ENCODE measurements at regions not wholly inside any gene's neighbourhood (a gene's known extent, or its start where the extent isn't known, plus 50 kb on each side); places are given as distances from the start of the nearest gene placed in this dataset.

DNA sequence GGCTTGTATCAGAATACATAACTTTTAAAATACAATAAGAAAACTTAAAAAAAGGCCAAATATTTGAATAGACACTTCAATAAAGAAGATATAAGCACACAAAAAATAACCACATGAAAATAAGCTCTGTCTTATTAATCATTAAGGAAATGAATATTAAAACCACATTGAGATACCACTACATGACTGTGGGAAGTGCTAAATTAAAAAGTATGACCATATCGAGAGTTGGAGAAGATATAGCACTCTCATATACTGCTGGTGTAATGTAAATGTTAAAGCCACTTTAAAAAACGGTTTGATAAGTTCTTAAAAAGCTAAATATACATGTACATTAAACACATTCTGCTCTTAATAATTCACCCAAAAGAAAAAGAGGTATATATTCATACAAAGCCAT lies 104.6 kb upstream of the TRIB2 start:
- H3K4me1 ChIP-seq (replicated peaks in 1 of 2) = no peaks in the 10 kb centered on the region
- no peak for DNase-seq
- H3K27me3 ChIP-seq = no peaks in the 10 kb centered on the region
- intact Hi-C loops (cut with DNase I) = no loop called here
- H3K9me3 ChIP-seq (replicated peaks in 1 of 3) = no peaks in the 10 kb centered on the region
- H3K4me3 ChIP-seq = no peak overlapping the region
- no peak for TF ChIP-seq POLR2A (IDR thresholded peaks at IDR 0.05)
- no peak for TF ChIP-seq CTCF (IDR thresholded peaks at IDR 0.05)
- H3K27ac ChIP-seq = no peak overlapping the region
- 80 to 88% (median 84%) methylated on average over 2 of the region's 2 CpGs for WGBS, 4 donors
- no peaks in the 10 kb centered on the region for H3K36me3 ChIP-seq (replicated peaks in 1 of 2)

- Histone ChIP-seq H3K36me3 (replicated peaks in 1 of 2) (no peaks in the 10 kb centered on the region), H3K27ac (no peak overlapping the region), H3K9me3 (replicated peaks in 1 of 3) (no peaks in the 10 kb centered on the region), H3K27me3 (no peaks in the 10 kb centered on the region), H3K4me1 (replicated peaks in 1 of 2) (no peaks in the 10 kb centered on the region), H3K4me3 (no peak overlapping the region)
- no peak for DNase-seq
- intact Hi-C loops (cut with DNase I) = no loop called here
- WGBS, 4 donors = 78 to 86% (median 79%) methylated on average over 2 of the region's 2 CpGs
- TF ChIP-seq POLR2A (IDR thresholded peaks at IDR 0.05) (no peak), CTCF (IDR thresholded peaks at IDR 0.05) (no peak)
Observed at GRCh38 chr2:12612671-12613070, 104.1 kb upstream of the TRIB2 start.

- Histone ChIP-seq H3K36me3 (replicated peaks in 1 of 2) (no peaks in the 10 kb centered on the region), H3K27me3 (no peaks in the 10 kb centered on the region), H3K4me3 (no peak overlapping the region), H3K27ac (no peak overlapping the region), H3K4me1 (replicated peaks in 1 of 2) (no peaks in the 10 kb centered on the region), H3K9me3 (replicated peaks in 1 of 3) (no peaks in the 10 kb centered on the region)
- no peak for DNase-seq
- intact Hi-C loops (cut with DNase I) = no loop called here
- 87 to 92% (median 89%) methylated on average over 7 of the region's 7 CpGs for WGBS, 4 donors
- TF ChIP-seq CTCF (IDR thresholded peaks at IDR 0.05) (no peak), POLR2A (IDR thresholded peaks at IDR 0.05) (no peak)
Observed at GRCh38 chr2:12613137-12613835, 103.5 kb upstream of the TRIB2 start.

DNA sequence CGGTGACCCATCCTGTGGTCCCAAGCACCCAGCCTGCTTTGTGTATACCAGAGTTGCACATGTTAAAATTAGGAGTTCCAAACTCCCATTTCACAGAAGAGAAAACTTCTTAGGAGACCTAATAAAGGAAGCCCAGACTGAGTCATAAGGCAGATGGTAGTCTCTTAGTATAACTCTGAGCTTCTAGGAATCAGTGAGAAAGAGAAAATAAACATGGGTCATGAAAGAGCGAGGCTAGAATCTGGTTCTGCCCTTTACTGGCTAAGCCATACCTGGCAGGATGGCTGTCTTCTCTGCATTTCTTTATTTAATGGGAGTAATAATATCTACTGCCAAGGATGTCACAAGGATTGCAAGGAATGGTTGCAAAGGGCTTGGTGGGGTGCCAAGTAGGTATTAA lies 101.2 kb upstream of the TRIB2 start:
- H3K27ac ChIP-seq = no peak overlapping the region
- WGBS, 4 donors = 97 to 98% (median 97%) methylated on average over 2 of the region's 2 CpGs
- no peaks in the 10 kb centered on the region for H3K4me1 ChIP-seq (replicated peaks in 1 of 2)
- H3K9me3 ChIP-seq (replicated peaks in 1 of 3) = no peaks in the 10 kb centered on the region
- intact Hi-C loops (cut with DNase I) = no loop called here
- H3K36me3 ChIP-seq (replicated peaks in 1 of 2) = no peaks in the 10 kb centered on the region
- DNase-seq = no peak
- no peak overlapping the region for H3K4me3 ChIP-seq
- TF ChIP-seq POLR2A (IDR thresholded peaks at IDR 0.05) (no peak), CTCF (IDR thresholded peaks at IDR 0.05) (no peak)
- no peaks in the 10 kb centered on the region for H3K27me3 ChIP-seq
